ENCODE measurements at regions not wholly inside any gene's neighbourhood (a gene's known extent, or its start where the extent isn't known, plus 50 kb on each side); places are given as distances from the start of the nearest gene placed in this dataset.

- TF ChIP-seq CTCF (IDR thresholded peaks at IDR 0.05): no peak
These were observed 998.0 kb downstream of the DSC3 start for GRCh38 chr18:30044496-30044895.

- no peak for TF ChIP-seq CTCF (IDR thresholded peaks at IDR 0.05)
These were observed 1003.3 kb downstream of the DSC3 start for GRCh38 chr18:30039201-30039600.

GRCh38 chr18:30034818-30035217 is 1007.7 kb downstream of the DSC3 start:
- TF ChIP-seq CTCF (IDR thresholded peaks at IDR 0.05): no peak

- no peak for TF ChIP-seq CTCF (IDR thresholded peaks at IDR 0.05)
These were observed 1026.4 kb downstream of the DSC3 start for GRCh38 chr18:30016179-30016578.

GRCh38 chr18:30004965-30005364 is 1037.6 kb downstream of the DSC3 start:
- TF ChIP-seq CTCF (IDR thresholded peaks at IDR 0.05): no peak

GRCh38 chr18:29982218-29982617 is 1060.3 kb downstream of the DSC3 start:
- no peak for TF ChIP-seq CTCF (IDR thresholded peaks at IDR 0.05)

GRCh38 chr18:29979881-29980280 is 1062.7 kb downstream of the DSC3 start:
- TF ChIP-seq CTCF (IDR thresholded peaks at IDR 0.05): no peak

GRCh38 chr18:29969876-29970275 is 1072.7 kb downstream of the DSC3 start:
- TF ChIP-seq CTCF (IDR thresholded peaks at IDR 0.05): no peak
